Midbrain (tissue), 1 donor: ENCODE measurements at regions not wholly inside any gene's neighbourhood (a gene's known extent, or its start where the extent isn't known, plus 50 kb on each side); places are given as distances from the start of the nearest gene placed in this dataset.
"Not testable (repeated sequence)": the region's sequence is repeated elsewhere in the genome, so short reads cannot be mapped to it uniquely, and the experiment has no call there.

ENCODE experiments used
- DNase-seq: peaks from one replicate; lab custom pipeline; 2025; lab: John Stamatoyannopoulos, UW

DNA sequence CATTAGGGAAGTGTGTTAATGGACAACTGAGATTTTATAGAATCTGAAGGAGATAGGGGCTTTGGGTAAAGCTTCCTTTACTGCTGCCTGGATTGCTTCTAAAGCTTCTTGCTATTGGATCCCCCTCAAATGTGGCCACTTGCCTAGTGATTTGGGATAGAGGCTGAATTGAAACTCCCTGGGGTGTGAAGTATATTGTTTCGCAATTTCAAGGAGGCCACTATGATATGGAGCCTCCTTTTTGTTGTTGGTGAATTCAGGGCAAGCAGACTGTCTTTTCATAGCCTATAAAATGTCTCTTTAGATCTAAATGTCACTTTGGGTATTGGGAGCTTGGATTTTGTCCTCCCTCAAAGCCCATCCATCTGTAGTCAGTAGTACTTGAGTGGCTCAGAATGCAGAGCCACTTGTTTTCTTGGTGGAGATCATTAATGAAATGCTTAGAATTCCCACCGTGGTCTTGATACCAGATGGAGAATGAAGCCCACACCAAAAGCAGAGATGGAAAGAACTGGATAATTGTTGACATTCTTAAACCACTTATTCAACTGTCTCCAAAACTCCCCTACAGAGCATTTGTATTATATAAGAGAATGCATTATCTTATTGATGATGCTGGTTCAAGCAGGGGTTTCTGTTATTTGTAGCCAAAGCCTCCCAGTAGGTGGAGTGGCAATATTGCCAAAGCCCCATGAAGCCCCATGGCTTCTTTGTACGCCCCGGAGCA is 144.3 kb upstream of the KCNE2 start:
- no peak for DNase-seq

GRCh38 chr21:34220556-34221195 is 143.1 kb upstream of the KCNE2 start:
- no peak for DNase-seq

DNA sequence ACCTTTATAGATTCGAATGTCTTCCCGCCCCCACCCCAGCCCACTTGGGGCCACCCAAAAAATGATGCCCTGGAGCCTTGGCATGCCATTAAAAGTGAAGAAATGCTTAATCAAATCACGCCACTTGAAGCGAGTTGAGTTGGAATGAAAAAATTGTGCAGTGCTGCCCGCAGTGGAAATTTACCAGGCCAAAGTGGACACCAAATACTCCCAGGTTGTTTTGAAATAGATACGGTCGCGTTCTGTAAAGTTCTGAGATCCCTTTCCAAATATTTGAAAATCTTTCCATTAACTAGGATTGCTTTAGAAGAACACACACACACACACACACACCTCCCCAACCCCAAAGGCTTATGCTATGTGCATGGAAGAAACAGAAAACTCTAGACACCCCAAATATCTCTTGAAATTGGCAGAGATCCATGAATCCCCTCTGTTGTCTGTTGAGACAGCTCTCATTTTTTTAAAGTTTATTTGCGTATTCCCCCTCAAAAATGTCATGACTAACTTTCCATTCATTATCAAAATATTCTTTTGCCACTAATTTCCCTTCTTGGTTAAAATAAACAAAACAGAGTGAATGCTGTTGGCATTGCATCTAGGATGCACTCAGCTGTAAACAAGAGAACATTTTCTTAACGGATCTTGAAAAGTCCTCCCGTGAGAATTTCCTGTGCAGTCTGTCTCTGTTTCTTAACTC is 142.3 kb upstream of the KCNE2 start:
- DNase-seq = no peak

DNA sequence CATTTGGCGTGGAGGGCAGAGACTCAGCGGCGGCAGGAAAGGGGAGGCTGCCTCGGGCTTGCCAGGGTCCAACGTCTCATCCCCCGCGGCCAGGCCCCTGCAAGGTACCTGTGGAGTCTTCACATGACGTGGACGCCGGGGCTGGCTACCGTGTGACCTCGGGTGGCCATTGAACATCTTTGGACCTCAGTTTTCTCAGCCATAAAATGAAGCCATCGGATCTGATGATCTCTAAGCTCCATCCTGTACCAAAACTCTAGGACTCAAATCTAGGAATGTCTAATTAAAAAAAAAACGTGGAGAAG is 141.8 kb upstream of the KCNE2 start:
- no peak for DNase-seq

- no peak for DNase-seq
These were observed 140.4 kb upstream of the KCNE2 start for GRCh38 chr21:34223376-34223775.

DNA sequence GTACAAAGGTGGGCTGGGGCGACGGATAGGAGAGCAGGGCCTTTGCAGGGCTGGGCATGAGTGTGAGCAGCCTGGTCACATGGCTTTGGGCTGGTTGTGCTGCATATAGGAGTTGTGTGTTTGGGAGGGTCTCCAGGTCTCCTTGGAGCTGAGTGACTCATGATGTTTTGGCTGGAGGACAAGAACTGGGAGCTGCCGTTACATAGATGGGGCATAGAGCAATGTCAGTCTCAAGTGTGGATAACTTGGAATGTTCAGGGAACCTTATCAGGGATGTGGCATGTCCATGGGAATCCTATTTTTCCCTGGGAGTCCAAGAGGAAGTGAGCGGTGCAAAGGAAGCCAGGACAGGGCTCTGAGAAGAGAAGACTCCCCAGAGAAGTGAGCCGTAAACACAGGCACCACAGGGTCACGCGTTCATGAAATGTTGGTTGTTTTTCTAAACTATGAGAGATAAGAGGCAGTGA is 136.4 kb upstream of the KCNE2 start:
- no peak for DNase-seq

DNA sequence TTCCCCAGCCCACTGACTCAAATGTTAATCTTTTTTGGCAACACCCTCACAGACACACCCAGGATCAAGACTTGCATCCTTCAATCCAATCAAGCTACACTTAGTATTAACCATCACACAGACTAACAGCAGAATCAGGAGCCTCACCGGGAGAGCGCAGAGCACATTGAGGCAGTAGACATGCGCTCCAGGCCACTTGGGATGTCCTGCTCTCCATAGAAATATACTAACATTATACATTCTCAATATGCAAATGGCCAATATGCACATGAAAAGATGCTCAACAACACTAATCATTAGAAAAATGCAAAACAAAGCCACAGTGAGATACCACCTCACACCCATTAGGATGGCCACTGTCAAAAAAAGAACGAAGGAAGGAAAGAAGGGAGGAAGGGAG is 135.0 kb upstream of the KCNE2 start:
- DNase-seq = no peak

DNA sequence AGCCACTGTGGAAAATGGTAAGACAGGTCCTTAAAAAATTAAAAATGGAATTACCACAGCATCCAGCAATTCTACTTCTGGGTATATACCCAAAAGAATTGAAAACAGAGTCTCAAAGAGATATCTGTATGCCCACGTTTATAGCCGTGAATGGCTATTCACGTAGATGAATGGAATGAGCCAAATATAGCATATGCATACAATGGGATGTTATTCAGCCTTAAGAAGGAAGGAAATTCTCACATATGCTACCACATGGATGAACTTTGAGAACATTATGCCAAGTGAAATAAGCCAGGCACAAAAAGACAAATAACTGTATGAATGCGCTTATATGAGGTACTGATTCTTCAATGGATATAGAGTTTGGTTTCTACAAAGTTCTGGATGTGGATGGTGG is 134.5 kb upstream of the KCNE2 start:
- no peak for DNase-seq

DNA sequence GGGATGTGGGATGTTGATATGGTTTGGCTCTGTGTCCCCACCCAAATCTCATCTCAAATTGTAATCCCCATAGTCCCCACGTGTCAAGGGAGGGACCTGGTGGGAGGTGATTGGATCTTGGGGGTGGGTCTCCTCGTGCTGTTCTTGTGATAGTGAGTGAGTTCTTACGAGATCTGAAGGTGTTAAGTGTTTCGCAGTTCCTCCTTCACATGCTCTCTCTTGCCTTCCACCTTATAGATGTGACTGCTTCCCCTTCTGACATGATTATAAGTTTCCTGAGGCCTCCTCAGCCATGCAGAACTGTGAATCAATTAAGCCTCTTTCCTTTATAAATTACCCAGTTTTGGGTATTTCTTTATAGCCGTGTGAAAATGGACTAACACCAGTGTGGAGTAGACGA is 130.1 kb upstream of the KCNE2 start:
- not testable (repeated sequence) for DNase-seq

- DNase-seq = no peak
These were observed 128.3 kb upstream of the KCNE2 start for GRCh38 chr21:34235514-34235913.

GRCh38 chr21:34242973-34243372 is 120.8 kb upstream of the KCNE2 start:
- no peak for DNase-seq

- no peak for DNase-seq
These were observed 120.2 kb upstream of the KCNE2 start for GRCh38 chr21:34243562-34243961.

GRCh38 chr21:34252751-34253150 is 111.1 kb upstream of the KCNE2 start:
- DNase-seq = no peak

- DNase-seq = no peak
These were observed 108.7 kb upstream of the KCNE2 start for GRCh38 chr21:34255073-34255472.

- no peak for DNase-seq
These were observed 103.4 kb upstream of the KCNE2 start for GRCh38 chr21:34260277-34261008.

DNA sequence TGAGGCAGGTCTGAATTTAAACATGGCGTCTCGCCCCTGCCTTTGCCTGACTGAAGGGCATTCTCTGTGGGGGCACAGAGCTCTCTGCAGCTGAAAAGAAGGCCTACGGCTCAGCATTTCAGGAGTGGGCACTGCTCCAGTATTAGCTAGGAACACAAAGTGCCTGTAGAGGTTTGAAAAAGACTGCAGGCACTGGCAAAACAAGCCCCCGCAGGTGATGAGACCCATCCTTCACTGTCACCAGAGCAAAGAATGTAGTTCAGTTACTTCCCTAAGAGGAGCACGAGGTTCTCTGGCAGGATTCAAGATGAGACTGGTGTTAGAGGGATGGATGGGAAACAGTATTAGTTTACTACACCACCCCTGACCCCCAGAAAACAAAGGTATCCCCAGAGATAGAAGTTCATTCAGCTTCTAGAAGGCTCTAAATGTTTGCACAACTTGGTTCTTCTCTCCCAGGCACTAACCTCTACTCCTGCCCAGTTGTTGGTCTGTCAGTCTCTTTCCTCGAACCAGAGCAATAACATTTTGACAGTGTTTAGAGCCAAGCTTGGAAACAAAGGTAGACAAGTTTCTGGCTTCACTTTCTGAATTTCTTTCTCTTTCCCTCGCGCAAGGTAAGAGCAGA is 101.9 kb upstream of the KCNE2 start:
- no peak for DNase-seq

- DNase-seq = no peak
These were observed 101.3 kb upstream of the KCNE2 start for GRCh38 chr21:34262469-34262845.

DNA sequence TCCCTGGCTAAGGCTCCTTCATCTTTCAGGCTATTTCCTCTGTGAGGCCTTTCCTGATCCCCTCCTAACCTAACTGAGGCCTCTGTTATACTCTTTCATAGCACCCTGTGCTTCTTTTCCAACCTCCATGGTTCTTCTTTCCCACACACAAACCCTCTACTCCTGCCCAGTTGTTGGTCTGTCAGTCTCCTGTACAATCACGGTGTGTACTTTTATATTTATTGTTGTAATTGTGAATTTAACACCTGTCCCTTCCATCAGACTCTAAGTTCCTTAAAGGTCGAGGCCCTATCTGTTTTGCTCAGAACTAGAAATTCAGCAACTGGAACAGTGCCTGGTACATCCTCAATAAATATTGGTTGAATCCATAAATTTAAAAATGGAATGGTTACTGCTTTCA is 100.2 kb upstream of the KCNE2 start:
- no peak for DNase-seq

- DNase-seq = no peak
These were observed 97.5 kb upstream of the KCNE2 start for GRCh38 chr21:34266351-34266750.

GRCh38 chr21:34268493-34268892 is 95.3 kb upstream of the KCNE2 start:
- DNase-seq = no peak

DNA sequence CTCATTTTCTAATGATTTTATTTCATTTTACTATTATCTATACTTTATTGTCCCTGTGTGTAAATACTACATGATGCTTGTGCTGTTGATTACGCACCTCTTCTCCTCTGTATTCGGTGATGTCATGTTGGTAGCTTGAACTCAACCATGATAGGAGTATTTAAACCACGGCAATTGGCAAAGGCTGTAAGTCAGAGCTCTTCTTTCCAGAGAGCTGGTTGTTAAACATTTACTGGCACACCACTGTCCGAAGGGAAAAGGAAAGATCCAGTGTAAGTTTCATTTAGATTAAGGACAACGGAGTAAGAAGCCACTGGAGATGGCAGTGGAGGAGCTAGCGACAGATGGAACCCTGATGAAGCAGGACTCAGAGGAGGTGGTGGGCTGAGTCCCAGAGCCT is 93.4 kb upstream of the KCNE2 start:
- no peak for DNase-seq

DNA sequence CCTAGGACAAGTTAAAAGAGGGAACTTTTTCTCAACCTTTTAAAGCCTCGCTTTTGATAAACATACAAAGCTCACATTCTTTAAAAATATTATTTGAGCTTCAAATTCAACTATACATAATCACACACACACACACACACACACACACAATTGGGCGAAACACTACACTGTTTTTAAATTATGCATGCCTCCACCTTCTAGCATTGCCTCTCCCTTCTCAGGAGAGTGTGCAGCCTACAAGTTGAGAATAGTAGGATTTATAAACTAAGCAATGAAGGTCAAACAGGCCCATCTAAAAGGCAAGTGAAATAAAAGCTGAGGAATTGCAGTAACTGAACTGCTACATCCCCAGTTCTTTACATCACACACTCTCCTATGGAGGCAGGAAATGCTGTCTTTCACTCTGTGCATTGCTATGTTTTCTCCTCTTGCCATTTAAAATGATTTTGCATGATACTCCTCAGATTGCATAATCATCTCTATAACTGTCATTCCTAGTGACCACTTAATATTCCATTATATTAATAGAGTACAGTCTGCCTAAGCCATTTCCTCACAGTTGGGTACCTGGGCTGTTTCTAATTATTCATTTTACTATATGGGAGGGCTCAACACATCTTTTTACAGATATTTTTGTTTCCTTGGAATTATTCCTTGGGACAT is 92.5 kb upstream of the KCNE2 start:
- no peak for DNase-seq
